ENCODE measurements at regions not wholly inside any gene's neighbourhood (a gene's known extent, or its start where the extent isn't known, plus 50 kb on each side); places are given as distances from the start of the nearest gene placed in this dataset.

DNA sequence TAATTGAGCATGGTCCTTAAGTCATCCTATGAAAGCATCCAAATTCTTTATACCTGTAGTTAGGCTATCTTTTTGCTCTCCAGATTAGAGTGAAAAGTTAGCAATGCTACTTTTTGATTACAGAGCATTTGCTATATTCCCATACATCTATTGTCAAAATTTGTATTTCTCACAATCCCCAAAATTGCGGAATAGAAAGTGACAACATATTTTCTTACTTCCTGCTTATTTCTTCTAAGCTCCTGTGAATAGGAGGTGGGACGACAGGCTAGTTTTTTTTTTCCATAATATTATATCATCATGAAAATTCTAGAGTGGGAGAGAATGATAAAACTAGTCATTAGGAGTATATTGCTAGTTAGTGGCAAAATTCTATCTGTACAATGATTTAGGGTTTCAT, 264.0 kb upstream of the DPYD start (continued):
- TF ChIP-seq, protein P1, sequence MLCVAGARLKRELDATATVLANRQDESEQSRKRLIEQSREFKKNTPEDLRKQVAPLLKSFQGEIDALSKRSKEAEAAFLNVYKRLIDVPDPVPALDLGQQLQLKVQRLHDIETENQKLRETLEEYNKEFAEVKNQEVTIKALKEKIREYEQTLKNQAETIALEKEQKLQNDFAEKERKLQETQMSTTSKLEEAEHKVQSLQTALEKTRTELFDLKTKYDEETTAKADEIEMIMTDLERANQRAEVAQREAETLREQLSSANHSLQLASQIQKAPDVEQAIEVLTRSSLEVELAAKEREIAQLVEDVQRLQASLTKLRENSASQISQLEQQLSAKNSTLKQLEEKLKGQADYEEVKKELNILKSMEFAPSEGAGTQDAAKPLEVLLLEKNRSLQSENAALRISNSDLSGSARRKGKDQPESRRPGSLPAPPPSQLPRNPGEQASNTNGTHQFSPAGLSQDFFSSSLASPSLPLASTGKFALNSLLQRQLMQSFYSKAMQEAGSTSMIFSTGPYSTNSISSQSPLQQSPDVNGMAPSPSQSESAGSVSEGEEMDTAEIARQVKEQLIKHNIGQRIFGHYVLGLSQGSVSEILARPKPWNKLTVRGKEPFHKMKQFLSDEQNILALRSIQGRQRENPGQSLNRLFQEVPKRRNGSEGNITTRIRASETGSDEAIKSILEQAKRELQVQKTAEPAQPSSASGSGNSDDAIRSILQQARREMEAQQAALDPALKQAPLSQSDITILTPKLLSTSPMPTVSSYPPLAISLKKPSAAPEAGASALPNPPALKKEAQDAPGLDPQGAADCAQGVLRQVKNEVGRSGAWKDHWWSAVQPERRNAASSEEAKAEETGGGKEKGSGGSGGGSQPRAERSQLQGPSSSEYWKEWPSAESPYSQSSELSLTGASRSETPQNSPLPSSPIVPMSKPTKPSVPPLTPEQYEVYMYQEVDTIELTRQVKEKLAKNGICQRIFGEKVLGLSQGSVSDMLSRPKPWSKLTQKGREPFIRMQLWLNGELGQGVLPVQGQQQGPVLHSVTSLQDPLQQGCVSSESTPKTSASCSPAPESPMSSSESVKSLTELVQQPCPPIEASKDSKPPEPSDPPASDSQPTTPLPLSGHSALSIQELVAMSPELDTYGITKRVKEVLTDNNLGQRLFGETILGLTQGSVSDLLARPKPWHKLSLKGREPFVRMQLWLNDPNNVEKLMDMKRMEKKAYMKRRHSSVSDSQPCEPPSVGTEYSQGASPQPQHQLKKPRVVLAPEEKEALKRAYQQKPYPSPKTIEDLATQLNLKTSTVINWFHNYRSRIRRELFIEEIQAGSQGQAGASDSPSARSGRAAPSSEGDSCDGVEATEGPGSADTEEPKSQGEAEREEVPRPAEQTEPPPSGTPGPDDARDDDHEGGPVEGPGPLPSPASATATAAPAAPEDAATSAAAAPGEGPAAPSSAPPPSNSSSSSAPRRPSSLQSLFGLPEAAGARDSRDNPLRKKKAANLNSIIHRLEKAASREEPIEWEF (IDR thresholded peaks at IDR 0.05; ENCODE audit: insufficient replicate concordance, low read depth, low read length), result no peak
- TF ChIP-seq SMC3 (IDR thresholded peaks at IDR 0.05; ENCODE audit: borderline replicate concordance, low read length), result no peak
- no peak for TF ChIP-seq RUNX3 (IDR thresholded peaks at IDR 0.05; ENCODE audit: low read length)
- TF ChIP-seq RAD51 (IDR thresholded peaks at IDR 0.05), result no peak
- TF ChIP-seq EGR1 (IDR thresholded peaks at IDR 0.05; ENCODE audit: borderline replicate concordance in 1 of 2, low read depth in 2 of 2, low read length in 2 of 2), result no peak
- TF ChIP-seq RB1 (IDR thresholded peaks at IDR 0.05; ENCODE audit: borderline replicate concordance), result no peak

DNA sequence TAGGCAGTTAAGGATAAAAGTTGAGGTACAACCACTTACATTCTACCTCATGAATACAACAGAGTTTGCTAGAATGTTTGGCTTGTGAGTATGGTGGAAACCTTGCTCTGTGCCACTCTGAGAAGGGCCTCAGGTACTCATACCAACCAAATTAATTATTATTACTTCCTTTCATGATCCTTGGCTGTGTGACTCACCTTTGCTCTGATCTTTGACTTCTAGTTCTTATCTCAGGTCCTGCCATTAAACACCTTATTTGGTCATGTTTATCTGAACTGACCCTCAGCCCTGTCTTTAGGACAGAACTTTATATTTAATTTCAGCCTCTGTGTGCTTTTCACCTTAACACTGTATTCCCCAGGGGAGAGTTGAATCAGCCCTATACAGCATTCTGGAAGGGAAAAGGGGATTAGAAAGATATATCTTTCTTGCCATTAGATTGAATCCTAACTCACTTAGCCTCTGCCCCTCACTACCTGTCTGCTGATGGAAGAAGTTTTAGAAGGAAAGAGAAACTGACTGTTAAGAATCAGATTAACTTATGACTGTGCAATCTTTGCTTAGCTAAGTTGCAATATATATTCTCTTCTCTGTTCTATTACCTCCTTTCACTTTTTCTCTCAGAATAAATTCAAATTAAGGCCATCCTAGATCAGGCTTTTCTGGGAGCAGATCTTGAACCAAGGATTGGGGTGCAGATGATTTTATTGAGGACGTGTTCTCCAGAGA, 260.4 kb upstream of the DPYD start:
- no peak overlapping the region for H3K27ac ChIP-seq (ENCODE audit: control insufficient read depth, insufficient read depth)
- no peak overlapping the region for H3K4me2 ChIP-seq (ENCODE audit: control insufficient read depth, insufficient read depth)
- intact Hi-C loops (cut with micrococcal nuclease; ENCODE audit: unreplicated experiment) (no loop called here), in situ Hi-C loops (cut with MboI) (no loop called here)
- ChIA-PET SMC1A (ENCODE audit: uncharacterized antibody, unreplicated experiment) (no interaction called here), POLR2A (no interaction called here), CTCF (no interaction called here), RAD21 (ENCODE audit: unreplicated experiment) (no interaction called here)
- H4K20me1 ChIP-seq (ENCODE audit: control insufficient read depth, insufficient read depth), result no peaks in the 10 kb centered on the region
- H3K4me1 ChIP-seq (ENCODE audit: control insufficient read depth, insufficient read depth, low read length), result no peaks in the 10 kb centered on the region
- DNase-seq (ENCODE audit: low read depth, low spot score) (no peak), FAIRE-seq (no peak), ATAC-seq (0 out of 3 replicates have a peak, but pooled peaks have one; percentile 27)
- 0% methylated on average over 1 of the region's 1 CpG for WGBS (ENCODE audit: insufficient coverage, insufficient replicate concordance, low lambda C conversion rate, missing lambda C conversion rate)
- H3K79me2 ChIP-seq (ENCODE audit: control insufficient read depth, insufficient read depth, low read length), result no peaks in the 10 kb centered on the region
- no peak overlapping the region for H3K9ac ChIP-seq (ENCODE audit: control insufficient read depth, insufficient read depth, low read length)
- H3K36me3 ChIP-seq (ENCODE audit: control insufficient read depth in 2 of 2, insufficient read depth in 2 of 2, low read length in 1 of 2), result no peaks in the 10 kb centered on the region
- no peaks in the 10 kb centered on the region for H3K9me3 ChIP-seq (replicated peaks; ENCODE audit: control insufficient read depth, insufficient read depth, low read length)
- H3K27me3 ChIP-seq (replicated peaks in 1 of 2; ENCODE audit: control insufficient read depth in 2 of 2, insufficient read depth in 2 of 2, low read length in 1 of 2), result no peaks in the 10 kb centered on the region
- no TSS peak for BruUV-seq (replicated peaks)
- H2AFZ ChIP-seq (ENCODE audit: control insufficient read depth, low read depth, low read length), result no peak overlapping the region
- no peak overlapping the region for H3K4me3 ChIP-seq
- no peak for TF ChIP-seq WRNIP1 (IDR thresholded peaks at IDR 0.05; ENCODE audit: borderline replicate concordance, low read depth, low read length)
- no peak for TF ChIP-seq EED (IDR thresholded peaks at IDR 0.05; ENCODE audit: low read depth)
- no peak for TF ChIP-seq TBL1XR1 (IDR thresholded peaks at IDR 0.05; ENCODE audit: low read depth, low read length)
- TF ChIP-seq, protein P2, sequence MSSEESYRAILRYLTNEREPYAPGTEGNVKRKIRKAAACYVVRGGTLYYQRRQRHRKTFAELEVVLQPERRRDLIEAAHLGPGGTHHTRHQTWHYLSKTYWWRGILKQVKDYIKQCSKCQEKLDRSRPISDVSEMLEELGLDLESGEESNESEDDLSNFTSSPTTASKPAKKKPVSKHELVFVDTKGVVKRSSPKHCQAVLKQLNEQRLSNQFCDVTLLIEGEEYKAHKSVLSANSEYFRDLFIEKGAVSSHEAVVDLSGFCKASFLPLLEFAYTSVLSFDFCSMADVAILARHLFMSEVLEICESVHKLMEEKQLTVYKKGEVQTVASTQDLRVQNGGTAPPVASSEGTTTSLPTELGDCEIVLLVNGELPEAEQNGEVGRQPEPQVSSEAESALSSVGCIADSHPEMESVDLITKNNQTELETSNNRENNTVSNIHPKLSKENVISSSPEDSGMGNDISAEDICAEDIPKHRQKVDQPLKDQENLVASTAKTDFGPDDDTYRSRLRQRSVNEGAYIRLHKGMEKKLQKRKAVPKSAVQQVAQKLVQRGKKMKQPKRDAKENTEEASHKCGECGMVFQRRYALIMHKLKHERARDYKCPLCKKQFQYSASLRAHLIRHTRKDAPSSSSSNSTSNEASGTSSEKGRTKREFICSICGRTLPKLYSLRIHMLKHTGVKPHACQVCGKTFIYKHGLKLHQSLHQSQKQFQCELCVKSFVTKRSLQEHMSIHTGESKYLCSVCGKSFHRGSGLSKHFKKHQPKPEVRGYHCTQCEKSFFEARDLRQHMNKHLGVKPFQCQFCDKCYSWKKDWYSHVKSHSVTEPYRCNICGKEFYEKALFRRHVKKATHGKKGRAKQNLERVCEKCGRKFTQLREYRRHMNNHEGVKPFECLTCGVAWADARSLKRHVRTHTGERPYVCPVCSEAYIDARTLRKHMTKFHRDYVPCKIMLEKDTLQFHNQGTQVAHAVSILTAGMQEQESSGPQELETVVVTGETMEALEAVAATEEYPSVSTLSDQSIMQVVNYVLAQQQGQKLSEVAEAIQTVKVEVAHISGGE (CRISPR knock-in tag; IDR thresholded peaks at IDR 0.05), result no peak
- TF ChIP-seq TAF1 (IDR thresholded peaks at IDR 0.05; ENCODE audit: borderline replicate concordance, low read depth, low read length), result no peak
- TF ChIP-seq IKZF2 (IDR thresholded peaks at IDR 0.05), result no peak
- no peak for TF ChIP-seq SUZ12 (IDR thresholded peaks at IDR 0.05; ENCODE audit: unreplicated experiment)
- TF ChIP-seq, protein P3, sequence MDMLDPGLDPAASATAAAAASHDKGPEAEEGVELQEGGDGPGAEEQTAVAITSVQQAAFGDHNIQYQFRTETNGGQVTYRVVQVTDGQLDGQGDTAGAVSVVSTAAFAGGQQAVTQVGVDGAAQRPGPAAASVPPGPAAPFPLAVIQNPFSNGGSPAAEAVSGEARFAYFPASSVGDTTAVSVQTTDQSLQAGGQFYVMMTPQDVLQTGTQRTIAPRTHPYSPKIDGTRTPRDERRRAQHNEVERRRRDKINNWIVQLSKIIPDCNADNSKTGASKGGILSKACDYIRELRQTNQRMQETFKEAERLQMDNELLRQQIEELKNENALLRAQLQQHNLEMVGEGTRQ (IDR thresholded peaks at IDR 0.05; ENCODE audit: borderline replicate concordance, low read depth, low read length), result no peak

Measured in GM12878 (cell line).